ENCODE measurements at regions not wholly inside any gene's neighbourhood (a gene's known extent, or its start where the extent isn't known, plus 50 kb on each side); places are given as distances from the start of the nearest gene placed in this dataset.

GRCh38 chr12:3990501-3991280, 117.5 kb upstream of the PARP11 start:
- TF ChIP-seq EZH2 (IDR thresholded peaks at IDR 0.05; ENCODE audit: borderline replicate concordance, low read depth, low read length, poor library complexity, severe bottlenecking) (no peak), CTCF (conservative IDR thresholded peaks at IDR 0.05; ENCODE audit: low read depth, low read length) (no peak)

Data from A673 (cell line).